ENCODE measurements at regions not wholly inside any gene's neighbourhood (a gene's known extent, or its start where the extent isn't known, plus 50 kb on each side); places are given as distances from the start of the nearest gene placed in this dataset.

GRCh38 chr17:20908313-20909267 lies 134.2 kb downstream of the USP22 start (continued):
- TF ChIP-seq, protein P1, sequence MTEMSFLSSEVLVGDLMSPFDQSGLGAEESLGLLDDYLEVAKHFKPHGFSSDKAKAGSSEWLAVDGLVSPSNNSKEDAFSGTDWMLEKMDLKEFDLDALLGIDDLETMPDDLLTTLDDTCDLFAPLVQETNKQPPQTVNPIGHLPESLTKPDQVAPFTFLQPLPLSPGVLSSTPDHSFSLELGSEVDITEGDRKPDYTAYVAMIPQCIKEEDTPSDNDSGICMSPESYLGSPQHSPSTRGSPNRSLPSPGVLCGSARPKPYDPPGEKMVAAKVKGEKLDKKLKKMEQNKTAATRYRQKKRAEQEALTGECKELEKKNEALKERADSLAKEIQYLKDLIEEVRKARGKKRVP (CRISPR knock-in tag; IDR thresholded peaks at IDR 0.05) = no peak; the same call in 1 of the 2 replicates
- no peak for TF ChIP-seq TEAD4 (IDR thresholded peaks at IDR 0.05; ENCODE audit: low read length)
- TF ChIP-seq TEAD4 (CRISPR knock-in tag; IDR thresholded peaks at IDR 0.05; ENCODE audit: borderline replicate concordance) = no peak
- TF ChIP-seq KDM1A (IDR thresholded peaks at IDR 0.05) = no peak
- no peak for TF ChIP-seq DNMT1 (IDR thresholded peaks at IDR 0.05)
- no peak for TF ChIP-seq NFXL1 (CRISPR knock-in tag; IDR thresholded peaks at IDR 0.05)
- no peak for TF ChIP-seq ZKSCAN1 (IDR thresholded peaks at IDR 0.05; ENCODE audit: low read depth, low read length)
- TF ChIP-seq, protein P2, sequence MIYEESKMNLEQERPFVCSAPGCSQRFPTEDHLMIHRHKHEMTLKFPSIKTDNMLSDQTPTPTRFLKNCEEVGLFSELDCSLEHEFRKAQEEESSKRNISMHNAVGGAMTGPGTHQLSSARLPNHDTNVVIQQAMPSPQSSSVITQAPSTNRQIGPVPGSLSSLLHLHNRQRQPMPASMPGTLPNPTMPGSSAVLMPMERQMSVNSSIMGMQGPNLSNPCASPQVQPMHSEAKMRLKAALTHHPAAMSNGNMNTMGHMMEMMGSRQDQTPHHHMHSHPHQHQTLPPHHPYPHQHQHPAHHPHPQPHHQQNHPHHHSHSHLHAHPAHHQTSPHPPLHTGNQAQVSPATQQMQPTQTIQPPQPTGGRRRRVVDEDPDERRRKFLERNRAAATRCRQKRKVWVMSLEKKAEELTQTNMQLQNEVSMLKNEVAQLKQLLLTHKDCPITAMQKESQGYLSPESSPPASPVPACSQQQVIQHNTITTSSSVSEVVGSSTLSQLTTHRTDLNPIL (CRISPR knock-in tag; IDR thresholded peaks at IDR 0.05) = no peak
- no peak for TF ChIP-seq ZNF766 (CRISPR knock-in tag; conservative IDR thresholded peaks at IDR 0.05)
- no peak for TF ChIP-seq CTBP1 (IDR thresholded peaks at IDR 0.05; ENCODE audit: borderline replicate concordance)
- TF ChIP-seq POLR2AphosphoS2 (IDR thresholded peaks at IDR 0.05; ENCODE audit: low read length) = peak; percentile 49
- no peak for TF ChIP-seq ZNF174 (CRISPR knock-in tag; IDR thresholded peaks at IDR 0.05)
- TF ChIP-seq, protein P3, sequence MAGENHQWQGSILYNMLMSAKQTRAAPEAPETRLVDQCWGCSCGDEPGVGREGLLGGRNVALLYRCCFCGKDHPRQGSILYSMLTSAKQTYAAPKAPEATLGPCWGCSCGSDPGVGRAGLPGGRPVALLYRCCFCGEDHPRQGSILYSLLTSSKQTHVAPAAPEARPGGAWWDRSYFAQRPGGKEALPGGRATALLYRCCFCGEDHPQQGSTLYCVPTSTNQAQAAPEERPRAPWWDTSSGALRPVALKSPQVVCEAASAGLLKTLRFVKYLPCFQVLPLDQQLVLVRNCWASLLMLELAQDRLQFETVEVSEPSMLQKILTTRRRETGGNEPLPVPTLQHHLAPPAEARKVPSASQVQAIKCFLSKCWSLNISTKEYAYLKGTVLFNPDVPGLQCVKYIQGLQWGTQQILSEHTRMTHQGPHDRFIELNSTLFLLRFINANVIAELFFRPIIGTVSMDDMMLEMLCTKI (IDR thresholded peaks at IDR 0.05; ENCODE audit: partially characterized antibody) = no peak
- 0 out of 2 replicates have a peak, but pooled peaks have one; percentile 37 for TF ChIP-seq FOSL1 (tag; conservative IDR thresholded peaks at IDR 0.05)
- TF ChIP-seq ZNF212 (CRISPR knock-in tag; IDR thresholded peaks at IDR 0.05) = no peak
- no peak for TF ChIP-seq TARDBP (IDR thresholded peaks at IDR 0.05)
- TF ChIP-seq FUS (optimal IDR thresholded peaks at IDR 0.05; ENCODE audit: low read depth, low read length) = no peak
- no peak for TF ChIP-seq ETS2 (tag; IDR thresholded peaks at IDR 0.05; ENCODE audit: borderline replicate concordance, poor library complexity, severe bottlenecking)
- TF ChIP-seq NFRKB (IDR thresholded peaks at IDR 0.05; ENCODE audit: low read depth) = no peak
- TF ChIP-seq ZNF134 (CRISPR knock-in tag; conservative IDR thresholded peaks at IDR 0.05) = no peak
- TF ChIP-seq ZNF586 (CRISPR knock-in tag; conservative IDR thresholded peaks at IDR 0.05) = no peak
- no peak for TF ChIP-seq TFAM (CRISPR knock-in tag; conservative IDR thresholded peaks at IDR 0.05)
- TF ChIP-seq PKNOX1 (IDR thresholded peaks at IDR 0.05) = no peak
- TF ChIP-seq GTF2F1 (IDR thresholded peaks at IDR 0.05; ENCODE audit: low read depth, low read length) = no peak
- no peak for TF ChIP-seq FOXK1 (CRISPR knock-in tag; IDR thresholded peaks at IDR 0.05; ENCODE audit: borderline replicate concordance)
